ENCODE measurements at regions not wholly inside any gene's neighbourhood (a gene's known extent, or its start where the extent isn't known, plus 50 kb on each side); places are given as distances from the start of the nearest gene placed in this dataset.

- DNase-seq (ENCODE audit: low read depth) = no peak
Measured at GRCh38 chr15:77753281-77753873, 120.7 kb upstream of the LINGO1 start.

DNA sequence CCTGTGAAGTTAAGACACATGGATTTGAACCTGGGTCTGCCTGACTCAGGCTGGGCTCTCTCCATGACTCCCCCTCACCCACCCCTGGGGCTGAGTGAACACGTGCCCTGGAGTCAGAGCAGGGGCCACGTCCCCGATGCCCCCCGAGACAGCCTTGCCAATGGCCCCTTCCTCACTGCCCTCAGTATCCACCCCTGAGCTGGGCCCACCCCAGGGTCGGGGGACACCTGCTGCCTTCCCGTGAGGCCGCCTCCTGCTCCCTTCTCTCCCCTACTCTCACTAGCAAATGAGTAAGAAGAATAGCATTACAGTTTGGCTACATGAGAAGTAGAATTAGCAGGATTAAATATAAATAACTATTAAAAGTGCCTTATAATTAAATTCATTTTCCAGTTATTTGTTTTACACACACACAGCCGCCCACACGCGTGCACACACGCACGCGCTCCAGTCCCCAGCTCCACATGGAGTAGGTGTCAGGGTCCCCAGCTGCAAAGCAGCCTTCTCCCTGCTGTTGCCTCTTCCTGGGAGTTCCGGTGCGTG lies 117.4 kb upstream of the LINGO1 start:
- DNase-seq (ENCODE audit: low read depth) = no peak

GRCh38 chr15:77749236-77749997 lies 116.7 kb upstream of the LINGO1 start:
- no peak for DNase-seq (ENCODE audit: low read depth)

- no peak for DNase-seq (ENCODE audit: low read depth)
Measured at GRCh38 chr15:77748078-77749064, 115.7 kb upstream of the LINGO1 start.

DNA sequence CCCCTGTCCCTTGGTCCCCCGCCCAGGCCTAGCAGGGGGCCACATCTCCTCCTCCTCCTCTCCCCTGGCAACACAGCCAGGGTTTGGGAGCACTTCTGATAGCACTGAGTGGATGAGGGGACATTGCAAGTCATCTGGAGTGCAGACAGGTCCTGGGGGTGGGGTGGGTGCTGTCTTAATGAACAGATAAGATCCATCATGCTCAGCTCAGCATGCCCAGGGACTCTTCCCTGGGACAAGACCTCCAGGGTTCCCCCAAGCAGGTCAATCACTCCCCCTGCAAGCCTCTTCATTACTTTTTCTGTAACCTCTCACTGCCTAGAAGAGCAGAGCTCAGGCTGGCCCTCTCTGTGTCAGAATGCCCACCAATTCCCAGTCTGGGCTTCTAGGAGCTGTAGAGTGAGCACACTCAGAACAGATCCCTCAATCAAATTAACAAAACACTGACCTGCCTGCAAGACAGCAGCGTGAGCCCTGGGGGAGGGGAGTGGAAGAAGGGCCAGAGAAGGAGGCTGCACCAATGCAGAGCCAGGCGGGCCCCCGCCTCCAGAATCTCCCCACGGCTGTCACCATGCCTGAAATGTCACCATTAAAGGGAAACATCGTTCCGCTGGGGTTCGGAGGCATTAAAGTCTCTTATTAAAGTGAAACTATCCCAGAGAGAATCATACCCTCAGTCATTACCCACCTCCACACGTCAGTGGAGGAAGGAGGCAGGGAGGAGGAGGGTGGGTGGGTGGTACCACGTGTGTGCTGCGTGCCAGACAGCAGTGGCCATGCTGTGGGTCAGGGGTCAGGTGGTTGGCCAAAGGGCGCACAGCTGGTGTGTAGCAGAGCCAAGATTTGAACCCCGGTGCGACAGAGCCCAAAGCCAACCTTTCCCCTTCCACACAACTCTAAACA lies 114.7 kb upstream of the LINGO1 start:
- no peak for DNase-seq (ENCODE audit: low read depth)

DNA sequence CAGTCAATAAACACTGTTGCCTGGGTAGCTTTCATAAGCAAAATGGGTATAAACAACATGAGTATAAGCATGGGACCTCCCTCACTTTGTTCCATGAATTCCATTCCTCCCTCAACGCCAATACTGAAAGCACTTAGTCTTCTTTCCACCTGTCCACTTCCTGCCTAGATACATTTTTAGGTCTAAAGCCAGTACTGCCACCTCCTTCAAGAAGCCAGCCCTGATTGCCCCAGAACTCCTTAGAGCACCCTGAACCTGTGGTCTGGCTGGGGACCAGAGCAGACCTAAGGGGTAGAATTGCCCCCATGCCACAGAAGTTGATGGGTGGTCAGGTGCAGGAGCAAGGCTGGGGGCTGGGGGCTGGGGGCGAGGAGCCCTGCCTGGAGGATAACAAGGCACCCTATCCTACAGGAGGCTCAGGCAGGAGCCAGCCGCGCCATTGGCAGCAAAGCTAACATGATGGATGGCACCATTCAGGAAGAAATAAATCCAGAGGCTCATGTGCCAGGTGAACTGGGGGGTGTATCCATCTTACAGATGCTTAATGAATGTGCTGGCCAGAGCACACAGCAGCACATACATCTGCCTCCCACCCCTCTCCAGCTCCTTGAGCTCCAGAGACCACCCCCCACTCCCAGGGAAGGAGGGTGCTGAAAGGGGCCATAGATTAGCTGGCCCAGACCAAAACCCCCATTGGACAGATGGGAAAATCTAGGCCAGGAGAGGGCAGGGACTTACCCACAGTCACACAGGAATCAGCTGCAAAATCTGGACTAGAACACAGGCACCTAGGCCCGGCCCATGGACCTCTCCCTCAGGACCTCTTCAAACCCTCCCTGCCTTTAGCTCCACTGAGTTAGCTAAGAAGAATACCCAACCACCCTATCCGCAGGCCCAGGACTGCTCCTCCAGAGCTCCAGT lies 113.8 kb upstream of the LINGO1 start:
- DNase-seq (ENCODE audit: low read depth) = no peak

- DNase-seq (ENCODE audit: low read depth) = no peak
Measured at GRCh38 chr15:77744398-77744797, 111.7 kb upstream of the LINGO1 start.

DNA sequence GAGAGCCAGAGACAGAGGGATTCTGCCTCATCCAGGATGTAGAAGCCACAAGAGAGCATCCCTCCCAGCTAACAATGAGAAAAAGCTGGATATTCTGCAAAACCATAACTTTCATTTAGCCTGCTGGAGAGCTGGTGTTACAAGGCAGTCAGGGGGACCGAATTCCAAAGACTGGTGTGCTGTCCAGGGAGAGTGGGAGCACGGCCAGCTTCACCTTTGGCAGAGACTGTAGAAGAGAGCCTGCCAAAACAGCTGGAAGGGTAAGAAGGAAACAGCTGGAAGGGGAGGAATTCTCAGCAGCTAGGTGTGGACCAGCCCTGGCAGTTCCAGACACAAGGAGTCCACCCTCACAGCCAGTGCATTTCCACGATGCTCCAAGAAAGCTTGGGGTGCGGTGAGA lies 109.9 kb upstream of the LINGO1 start:
- DNase-seq (ENCODE audit: low read depth) = no peak

DNA sequence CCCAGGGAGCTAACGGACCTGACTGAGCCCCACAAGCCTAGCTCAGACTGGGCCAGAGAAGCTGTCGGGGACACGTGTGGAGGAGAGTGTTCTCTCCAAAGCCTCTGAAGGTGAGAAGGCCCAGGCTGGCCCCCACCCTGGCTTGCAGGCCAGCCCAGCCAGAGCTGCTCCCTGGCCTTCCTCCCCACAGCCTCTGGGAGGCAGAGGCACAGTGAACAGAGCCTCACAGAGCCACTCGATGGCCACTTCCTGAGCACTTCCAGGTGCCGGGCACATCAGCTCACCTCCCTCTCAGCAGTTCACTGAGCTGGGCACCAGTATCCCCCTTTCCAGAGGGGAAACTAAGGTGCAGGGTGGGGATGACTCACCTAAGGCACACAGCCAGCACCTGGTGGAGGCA lies 109.4 kb upstream of the LINGO1 start:
- no peak for DNase-seq (ENCODE audit: low read depth)

- DNase-seq (ENCODE audit: low read depth) = no peak
Measured at GRCh38 chr15:77741106-77741505, 108.4 kb upstream of the LINGO1 start.

DNA sequence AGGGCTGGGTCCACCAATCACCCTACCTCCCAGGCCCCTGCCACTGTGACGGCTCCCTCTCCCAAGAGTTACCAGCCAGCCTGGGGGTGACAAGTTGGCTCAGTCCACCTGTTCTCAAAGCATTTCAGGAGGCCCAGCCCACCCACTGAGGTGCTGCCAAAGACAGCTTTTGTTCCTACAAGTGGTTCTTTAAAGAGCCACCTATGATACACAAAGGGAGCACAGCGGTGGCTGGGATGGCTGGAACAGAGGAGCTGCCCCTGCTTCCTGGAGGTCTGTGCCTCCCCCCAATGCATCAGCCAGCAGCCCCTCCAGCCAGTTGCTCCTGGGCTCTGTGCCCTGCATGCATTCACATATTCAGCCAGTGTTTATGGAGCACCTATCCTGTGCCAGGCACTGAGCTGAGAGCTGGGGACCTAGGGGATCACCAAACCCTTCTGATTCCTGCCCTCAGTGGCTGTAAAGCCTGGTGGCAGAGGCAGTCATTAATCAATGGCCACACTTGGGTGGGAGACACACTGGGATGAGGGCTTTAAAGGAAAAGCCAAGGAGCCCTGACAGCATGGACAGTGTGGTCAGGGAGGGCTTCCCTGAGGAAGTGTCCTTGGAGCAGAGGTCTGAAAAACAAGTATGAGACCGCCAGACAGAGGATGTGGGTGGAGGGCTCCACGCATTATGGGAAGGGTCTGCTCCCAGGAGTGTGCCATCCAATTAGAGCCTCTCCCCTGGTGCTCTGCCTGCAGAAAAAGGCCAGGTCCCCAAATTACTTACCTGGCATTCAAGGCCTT lies 107.1 kb upstream of the LINGO1 start:
- DNase-seq (ENCODE audit: low read depth) = no peak

DNA sequence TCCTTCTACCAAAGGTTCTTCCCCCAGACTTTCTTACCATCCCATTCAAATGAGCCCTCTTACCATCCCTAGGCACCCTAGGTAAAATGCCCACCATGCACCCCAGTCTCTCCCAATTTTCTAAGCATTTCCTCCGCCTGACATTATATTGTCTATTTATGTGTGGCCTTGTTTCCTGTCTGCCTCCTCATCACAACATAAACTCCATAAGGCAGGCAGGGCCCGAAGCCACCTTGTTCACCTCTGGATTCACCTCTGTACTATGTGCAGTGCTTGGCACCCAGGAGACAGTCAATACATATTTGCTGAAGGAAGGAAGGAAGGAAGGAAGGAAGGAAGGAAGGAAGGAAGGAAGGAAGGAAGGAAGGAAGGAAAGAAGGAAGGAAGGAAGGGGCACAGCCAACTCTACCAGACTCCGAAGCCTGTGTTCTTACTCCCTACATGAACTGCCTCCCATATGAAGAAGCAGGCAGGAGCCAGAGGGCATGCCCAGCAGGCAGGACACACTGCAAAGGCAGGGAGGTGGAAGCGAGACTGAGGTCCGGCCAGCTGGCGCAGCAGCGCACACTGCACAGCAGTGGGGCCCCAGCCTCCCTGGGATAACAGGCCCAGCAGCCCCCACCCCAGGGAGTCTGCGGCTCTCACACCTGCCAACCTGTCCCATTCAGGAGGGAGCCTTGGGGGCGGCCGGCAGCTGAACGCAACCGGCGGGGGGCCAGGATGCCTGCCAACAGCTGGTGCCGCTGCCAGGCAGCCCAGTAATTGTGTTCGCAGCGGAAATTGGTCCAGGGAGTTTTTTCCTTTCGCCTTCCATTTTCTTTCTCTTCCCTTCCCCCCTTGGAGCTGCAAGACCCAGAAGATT lies 106.0 kb upstream of the LINGO1 start:
- no peak for DNase-seq (ENCODE audit: low read depth)

DNA sequence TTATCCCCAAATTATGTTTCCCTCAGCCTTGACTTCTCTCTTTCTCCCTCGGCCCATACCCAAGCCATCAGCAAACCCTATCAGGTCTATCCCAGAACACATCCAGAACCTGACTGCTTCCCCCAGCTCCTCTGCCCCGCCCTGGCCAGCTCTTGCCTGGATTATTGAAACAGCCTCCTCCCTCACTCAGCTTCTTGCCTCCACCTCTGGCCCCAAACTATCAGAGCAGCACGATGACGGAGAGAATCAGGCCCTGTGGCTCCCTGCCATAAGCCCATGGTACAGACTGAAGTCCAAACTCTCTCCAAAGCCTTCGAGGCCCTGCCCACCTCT lies 105.3 kb upstream of the LINGO1 start:
- DNase-seq (ENCODE audit: low read depth) = no peak

GRCh38 chr15:77737238-77738037 lies 104.7 kb upstream of the LINGO1 start:
- peak; percentile 64 for DNase-seq (ENCODE audit: low read depth)

DNA sequence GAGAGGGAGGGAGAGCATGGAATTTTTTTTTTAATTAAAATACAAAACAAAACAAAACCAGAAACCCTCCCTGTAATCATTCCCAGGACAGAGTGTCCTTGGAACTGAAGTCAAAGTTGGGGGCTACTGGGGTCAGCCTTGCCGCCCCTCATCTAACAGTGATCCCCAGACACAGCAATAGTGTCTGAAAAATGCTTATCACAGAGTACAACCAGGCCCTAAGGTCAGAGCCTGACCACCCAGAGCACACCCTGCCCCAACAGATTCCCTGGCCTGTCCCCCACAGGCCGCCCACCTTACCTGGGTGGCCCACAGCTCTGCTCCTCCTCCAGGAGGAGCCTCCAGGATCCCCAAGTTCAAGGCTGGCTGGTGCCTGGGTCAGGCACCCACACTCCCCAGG lies 101.6 kb upstream of the LINGO1 start:
- DNase-seq (ENCODE audit: low read depth) = no peak

DNA sequence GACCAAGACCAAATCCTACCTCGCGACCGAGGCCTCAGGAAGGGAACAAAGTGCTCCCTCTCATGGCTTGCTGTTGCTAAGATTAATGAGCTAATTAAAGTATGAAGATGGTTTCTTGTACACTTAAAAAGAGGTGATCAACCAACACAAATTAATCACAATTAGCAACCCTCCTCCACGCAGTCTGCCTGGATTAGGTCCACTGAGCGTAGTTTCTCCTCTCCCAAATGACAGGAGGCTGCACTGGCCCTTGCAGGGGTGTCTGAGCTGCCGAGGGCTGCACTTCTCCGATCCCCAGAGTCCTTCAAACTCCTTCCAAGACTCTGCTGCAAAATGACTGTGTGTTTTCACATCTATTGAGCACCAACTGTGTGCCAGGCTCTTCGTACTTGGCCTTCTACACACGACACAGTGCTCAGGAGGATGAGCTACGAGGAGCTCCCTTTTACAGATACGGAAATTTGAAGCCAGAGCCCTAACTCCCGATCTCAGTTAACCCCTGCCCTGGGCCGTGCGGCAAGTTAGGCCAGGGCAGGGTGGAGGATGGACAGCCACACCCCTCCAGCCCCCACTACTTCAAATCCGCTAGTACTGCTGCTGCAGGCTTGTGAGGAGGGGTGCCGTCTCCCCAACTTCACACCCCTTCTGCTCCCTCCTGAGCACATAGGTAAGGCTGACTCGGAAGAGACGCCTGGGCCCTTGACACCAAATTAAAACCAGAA lies 101.0 kb upstream of the LINGO1 start:
- DNase-seq (ENCODE audit: low read depth) = no peak

Data from CMK (cell line).